GM03348 (cell line): ENCODE measurements at regions not wholly inside any gene's neighbourhood (a gene's known extent, or its start where the extent isn't known, plus 50 kb on each side); places are given as distances from the start of the nearest gene placed in this dataset.

Source experiments
- DNase-seq: peaks from one replicate; pipeline ENCODE4 v3.0.0; 2012; ENCODE audit warnings: low spot score

DNA sequence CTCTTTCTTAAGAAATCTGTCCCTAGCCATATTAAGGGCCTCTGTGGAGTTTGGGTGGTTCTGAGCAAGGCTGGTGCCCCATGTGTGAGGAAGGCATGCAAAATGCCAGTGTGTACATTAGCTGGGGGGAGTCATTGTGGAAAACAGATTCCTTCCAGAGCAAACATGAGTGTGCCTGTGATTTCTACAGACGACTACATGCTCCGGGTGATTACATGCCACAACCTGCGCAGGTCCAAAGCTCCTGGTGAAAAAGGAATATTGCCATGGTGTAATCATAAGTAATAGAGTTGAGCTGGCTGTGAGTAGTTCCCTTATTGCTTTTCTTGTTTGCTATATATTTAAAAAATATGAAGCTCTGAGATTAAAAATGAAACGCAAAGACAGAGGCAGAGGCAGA is 102.1 kb downstream of the ACER2 start:
- no peak for DNase-seq
